CD14-positive monocyte (primary cell): ENCODE measurements at regions not wholly inside any gene's neighbourhood (a gene's known extent, or its start where the extent isn't known, plus 50 kb on each side); places are given as distances from the start of the nearest gene placed in this dataset.

ENCODE experiments used
- DNase-seq, 3 donors: peaks; one replicate each; pipeline ENCODE4 v3.0.0-alpha.2; 2011 to 2022
- H2AFZ ChIP-seq: 2 replicates; pipeline ENCODE4 v1.6.0; 2012; ENCODE audit warnings: mild to moderate bottlenecking, low read depth, low read length, inconsistent platforms; ENCODE audit not compliant: insufficient read depth, poor library complexity, severe bottlenecking
- H3K27ac ChIP-seq, 2 donors: 1 replicate in 1 of 2; 2 replicates in 1 of 2; pipeline ENCODE4 v1.5.1; 2012 to 2013; ENCODE audit warnings: low read length in 2 of 2, control low read depth in 1 of 2, inconsistent platforms in 1 of 2, low read depth in 1 of 2, mild to moderate bottlenecking in 1 of 2
- H3K27me3 ChIP-seq, 2 donors: one replicate each; pipeline versions ENCODE4 v1.6.0 to v1.6.1; 2011 to 2013; ENCODE audit warnings: low read length in 2 of 2; ENCODE audit not compliant: control insufficient read depth in 2 of 2, insufficient read depth in 2 of 2
- H3K36me3 ChIP-seq, 2 donors: replicated peaks in 1 of 2; 1 replicate in 1 of 2; 2 replicates in 1 of 2; pipeline versions ENCODE4 v1.5.1 to v1.6.1; 2012 to 2013; ENCODE audit warnings: low read length in 2 of 2, control low read depth in 1 of 2, inconsistent platforms in 1 of 2, mild to moderate bottlenecking in 1 of 2; ENCODE audit not compliant: insufficient read depth in 2 of 2, control insufficient read depth in 1 of 2
- H3K4me1 ChIP-seq, 2 donors: 1 replicate in 1 of 2; 2 replicates in 1 of 2; pipeline versions ENCODE4 v1.5.1 to v1.6.1; 2012 to 2013; ENCODE audit warnings: low read length in 2 of 2, control low read depth in 1 of 2, inconsistent platforms in 1 of 2, mild to moderate bottlenecking in 1 of 2, moderate library complexity in 1 of 2; ENCODE audit not compliant: insufficient read depth in 2 of 2, control insufficient read depth in 1 of 2
- H3K4me2 ChIP-seq: replicated peaks from 2 replicates; pipeline ENCODE3; 2012; ENCODE audit warnings: low read length, moderate library complexity, mild to moderate bottlenecking; ENCODE audit not compliant: poor library complexity, severe bottlenecking; ENCODE audit errors: extremely low read depth
- H3K4me3 ChIP-seq, 3 experiments: fragments of 200-600 bp in 1 of 3; sonication (generic) in 1 of 3; replicated peaks in 1 of 3; 1 replicate in 2 of 3; 2 replicates in 1 of 3; pipeline ENCODE4 v1.5.1; 2011 to 2013; ENCODE audit warnings: low read length in 3 of 3, mild to moderate bottlenecking in 3 of 3, control low read depth in 2 of 3, low read depth in 2 of 3, inconsistent platforms in 1 of 3, moderate library complexity in 1 of 3
- H3K79me2 ChIP-seq: 2 replicates; pipeline ENCODE4 v1.6.0; 2012; ENCODE audit warnings: mild to moderate bottlenecking, control low read depth, inconsistent platforms, low read length, moderate library complexity; ENCODE audit not compliant: insufficient read depth
- H3K9ac ChIP-seq: 2 replicates; pipeline ENCODE4 v1.6.0; 2017; ENCODE audit warnings: low read length, mild to moderate bottlenecking; ENCODE audit not compliant: insufficient read depth, poor library complexity, severe bottlenecking
- H3K9me3 ChIP-seq, 2 donors: replicated peaks in 1 of 2; 1 replicate in 1 of 2; 2 replicates in 1 of 2; pipeline versions ENCODE4 v1.5.1 to v1.6.1; 2012 to 2013; ENCODE audit warnings: low read length in 2 of 2, control low read depth in 1 of 2; ENCODE audit not compliant: control insufficient read depth in 1 of 2, insufficient read depth in 1 of 2
- H4K20me1 ChIP-seq: 2 replicates; pipeline ENCODE4 v1.6.0; 2012; ENCODE audit warnings: mild to moderate bottlenecking, low read length, control low read depth, moderate library complexity; ENCODE audit not compliant: insufficient read depth
- H3K27ac Mint-ChIP-seq, 7 donors: one replicate each; pipeline ENCODE4 v1.8.0; 2020; ENCODE audit warnings: mild to moderate bottlenecking in 7 of 7, mixed read lengths in 7 of 7, moderate library complexity in 6 of 7, inconsistent platforms in 2 of 7
- H3K27me3 Mint-ChIP-seq, 3 donors: one replicate each; pipeline ENCODE4 v1.8.0; 2021 to 2022; ENCODE audit warnings: low read depth in 3 of 3, mild to moderate bottlenecking in 3 of 3, mixed read lengths in 3 of 3, moderate library complexity in 3 of 3, inconsistent platforms in 1 of 3
- H3K36me3 Mint-ChIP-seq, 2 donors: one replicate each; pipeline ENCODE4 v1.8.0; 2020; ENCODE audit warnings: mixed read lengths in 2 of 2, inconsistent platforms in 1 of 2, mild to moderate bottlenecking in 1 of 2
- H3K4me1 Mint-ChIP-seq: one replicate; pipeline ENCODE4 v1.8.0; 2020; ENCODE audit warnings: mild to moderate bottlenecking, mixed read lengths
- H3K4me3 Mint-ChIP-seq, 2 donors: one replicate each; pipeline ENCODE4 v1.8.0; 2020; ENCODE audit warnings: mild to moderate bottlenecking in 2 of 2, mixed read lengths in 2 of 2, moderate library complexity in 1 of 2
- H3K9me3 Mint-ChIP-seq, 7 donors: one replicate each; pipeline ENCODE4 v1.8.0; 2020 to 2022; ENCODE audit warnings: mixed read lengths in 7 of 7, mild to moderate bottlenecking in 6 of 7, moderate library complexity in 6 of 7, inconsistent platforms in 2 of 7
- WGBS: methylation state at CpG from one replicate; pipeline ENCODE4 v1.1.5; 2013; ENCODE audit warnings: missing lambda C conversion rate; ENCODE audit not compliant: insufficient coverage; 5-methylcytosine and 5-hydroxymethylcytosine counted together
- intact Hi-C, 2 donors: fragments of 100-400 bp; cut with micrococcal nuclease; formaldehyde crosslinking; loops; one replicate each; pipeline versions ENCODE4 v1.15.0 to v1.15.1; 2023
- TF ChIP-seq, protein P1 (sequence below): fragments of 200-600 bp; IDR thresholded peaks from one replicate; pipeline ENCODE4 v1.8.0; 2022; ENCODE audit warnings: antibody characterized with exemption, mild to moderate bottlenecking

DNA sequence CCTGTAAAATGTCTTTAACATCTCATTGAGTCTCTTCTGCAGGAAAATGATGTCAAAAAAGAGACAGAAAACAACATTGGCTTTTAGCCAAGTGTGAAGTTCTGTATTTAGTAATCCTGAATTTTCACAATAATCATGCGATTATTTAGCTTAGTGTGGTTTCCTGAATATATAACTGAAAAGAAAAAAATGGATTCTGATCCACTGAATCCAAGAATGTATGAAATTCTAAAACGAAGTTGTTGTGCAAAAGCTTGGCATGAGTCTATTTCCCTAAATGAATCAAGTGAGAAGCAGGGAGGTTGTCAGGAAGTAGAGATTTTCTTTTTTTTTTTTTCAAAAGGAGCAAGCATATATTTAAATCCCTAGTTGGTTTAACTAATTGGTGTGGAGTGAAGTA, 145.9 kb upstream of the CDH6 start:
- H3K9ac ChIP-seq: no peak overlapping the region
- no peaks in the 10 kb centered on the region for H4K20me1 ChIP-seq
- no peaks in the 10 kb centered on the region for H3K4me1 ChIP-seq
- TF ChIP-seq, protein P1, sequence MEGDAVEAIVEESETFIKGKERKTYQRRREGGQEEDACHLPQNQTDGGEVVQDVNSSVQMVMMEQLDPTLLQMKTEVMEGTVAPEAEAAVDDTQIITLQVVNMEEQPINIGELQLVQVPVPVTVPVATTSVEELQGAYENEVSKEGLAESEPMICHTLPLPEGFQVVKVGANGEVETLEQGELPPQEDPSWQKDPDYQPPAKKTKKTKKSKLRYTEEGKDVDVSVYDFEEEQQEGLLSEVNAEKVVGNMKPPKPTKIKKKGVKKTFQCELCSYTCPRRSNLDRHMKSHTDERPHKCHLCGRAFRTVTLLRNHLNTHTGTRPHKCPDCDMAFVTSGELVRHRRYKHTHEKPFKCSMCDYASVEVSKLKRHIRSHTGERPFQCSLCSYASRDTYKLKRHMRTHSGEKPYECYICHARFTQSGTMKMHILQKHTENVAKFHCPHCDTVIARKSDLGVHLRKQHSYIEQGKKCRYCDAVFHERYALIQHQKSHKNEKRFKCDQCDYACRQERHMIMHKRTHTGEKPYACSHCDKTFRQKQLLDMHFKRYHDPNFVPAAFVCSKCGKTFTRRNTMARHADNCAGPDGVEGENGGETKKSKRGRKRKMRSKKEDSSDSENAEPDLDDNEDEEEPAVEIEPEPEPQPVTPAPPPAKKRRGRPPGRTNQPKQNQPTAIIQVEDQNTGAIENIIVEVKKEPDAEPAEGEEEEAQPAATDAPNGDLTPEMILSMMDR: no peak
- WGBS: 0% methylated on average over 1 of the region's 2 CpGs
- no peak for DNase-seq
- no peaks in the 10 kb centered on the region for H3K79me2 ChIP-seq
- H3K4me3 Mint-ChIP-seq: no peak overlapping the region
- H3K36me3 Mint-ChIP-seq: no peaks in the 10 kb centered on the region
- H3K27me3 Mint-ChIP-seq: no peaks in the 10 kb centered on the region
- H3K4me1 Mint-ChIP-seq: no peaks in the 10 kb centered on the region
- H3K4me2 ChIP-seq: no peak overlapping the region
- no peaks in the 10 kb centered on the region for H3K27me3 ChIP-seq
- no peak overlapping the region for H3K27ac ChIP-seq
- no peak overlapping the region for H2AFZ ChIP-seq
- intact Hi-C loops: no loop called here
- H3K9me3 ChIP-seq: no peaks in the 10 kb centered on the region
- no peak overlapping the region for H3K27ac Mint-ChIP-seq
- no peaks in the 10 kb centered on the region for H3K36me3 ChIP-seq
- no peak overlapping the region for H3K4me3 ChIP-seq
- H3K9me3 Mint-ChIP-seq: peaks cover 0 to 2% (median 0%) of the 10 kb centered on the region in 7 donors

DNA sequence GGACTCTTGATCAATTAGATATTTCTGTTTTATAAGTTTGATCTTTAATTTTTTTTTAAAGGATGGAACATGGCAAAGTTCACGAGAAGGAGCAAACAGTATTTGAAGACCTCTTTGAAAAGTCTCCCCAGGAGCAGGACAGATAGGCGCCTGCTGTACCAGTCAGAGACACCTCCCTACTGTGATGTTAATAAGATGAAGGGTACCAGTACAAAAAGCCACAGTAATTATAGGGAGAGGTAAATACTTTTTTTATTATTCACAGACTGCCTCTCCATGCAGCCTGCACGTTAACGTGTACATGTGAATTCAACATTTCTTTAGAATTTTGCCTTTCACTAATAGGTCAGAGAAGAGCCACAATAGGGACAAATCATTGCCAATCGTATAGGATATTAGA, 146.5 kb upstream of the CDH6 start:
- Histone ChIP-seq H3K4me2 (no peak overlapping the region), H4K20me1 (no peaks in the 10 kb centered on the region), H3K9ac (no peak overlapping the region), H3K27me3 (no peaks in the 10 kb centered on the region), H3K79me2 (no peaks in the 10 kb centered on the region), H3K27ac (no peak overlapping the region), H3K36me3 (no peaks in the 10 kb centered on the region), H2AFZ (no peak overlapping the region), H3K4me1 (no peaks in the 10 kb centered on the region), H3K4me3 (no peak overlapping the region), H3K9me3 (no peaks in the 10 kb centered on the region)
- DNase-seq: no peak
- WGBS: no CpG with 5 or more reads among the region's 5 CpGs
- intact Hi-C loops: no loop called here
- Mint-ChIP-seq H3K4me3 (no peak overlapping the region), H3K36me3 (no peaks in the 10 kb centered on the region), H3K9me3 (peaks cover 0 to 2% (median 0%) of the 10 kb centered on the region in 7 donors), H3K27me3 (no peaks in the 10 kb centered on the region), H3K27ac (no peak overlapping the region), H3K4me1 (no peaks in the 10 kb centered on the region)
- TF ChIP-seq, protein P1: no peak
